Hematopoietic multipotent progenitor cell treated with erythropoietin and hydrocortisone succinate and interleukin-3 and kit ligand, for 4 days (in vitro differentiated cells): ENCODE measurements at regions not wholly inside any gene's neighbourhood (a gene's known extent, or its start where the extent isn't known, plus 50 kb on each side); places are given as distances from the start of the nearest gene placed in this dataset.

Source experiments
- DNase-seq: peaks from one replicate; pipeline ENCODE4 v3.0.0-alpha.2; 2015

DNA sequence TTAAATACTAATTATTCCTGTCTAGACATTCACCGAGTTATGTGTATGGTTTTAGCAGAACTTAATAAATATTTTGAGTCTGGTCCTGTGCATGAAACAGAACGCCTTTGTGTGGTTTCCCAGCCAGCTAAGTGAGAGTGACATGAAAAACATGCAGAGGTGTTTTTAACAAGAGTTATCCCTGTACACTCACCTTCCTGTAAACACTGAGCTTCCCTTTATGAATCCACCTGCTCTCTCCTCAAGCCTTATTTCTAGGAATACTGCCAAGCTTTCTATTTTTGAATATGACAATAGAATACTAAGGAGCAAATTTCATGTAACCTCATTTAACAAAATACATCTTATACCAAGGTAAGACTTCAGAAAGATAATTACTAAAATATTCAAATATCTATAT, 270.3 kb upstream of the CTSO start:
- no peak for DNase-seq

DNA sequence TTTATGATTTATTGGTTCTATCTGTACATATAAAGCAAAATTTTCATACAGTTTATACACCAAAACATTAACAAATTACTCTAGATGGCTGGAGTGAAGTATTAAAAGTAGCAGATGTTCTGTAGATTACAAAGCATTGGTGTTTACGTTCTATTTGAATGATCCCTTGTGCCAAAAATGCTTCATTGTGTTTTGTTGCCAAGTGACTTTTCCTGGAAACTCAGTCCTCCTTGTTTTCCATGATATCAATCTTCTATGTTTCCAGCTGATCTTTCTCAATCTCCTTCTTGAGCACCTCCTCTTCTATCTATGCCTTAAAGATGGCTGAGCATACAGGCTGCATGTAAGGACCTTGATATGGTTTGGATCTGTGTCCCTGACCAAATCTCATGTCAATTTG, 263.6 kb upstream of the CTSO start:
- no peak for DNase-seq

DNA sequence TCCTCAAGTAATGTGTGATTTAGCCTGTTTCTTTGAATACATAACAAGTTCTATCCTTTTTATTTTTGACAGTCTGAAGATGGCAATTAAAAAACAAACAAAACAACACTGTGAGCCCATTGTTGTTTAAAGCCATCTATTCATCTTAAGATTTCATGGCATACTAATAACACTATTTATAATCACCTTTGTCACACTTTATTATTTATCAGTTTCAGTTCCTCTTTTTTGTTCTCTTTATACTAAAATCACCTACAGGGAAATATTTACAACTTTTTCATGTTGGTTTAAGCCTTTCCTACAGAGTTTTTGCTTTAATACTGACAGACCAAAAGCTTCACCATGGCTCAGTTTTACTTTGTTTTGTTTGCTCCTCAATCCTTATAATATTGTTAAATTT, 247.4 kb upstream of the CTSO start:
- DNase-seq = no peak

DNA sequence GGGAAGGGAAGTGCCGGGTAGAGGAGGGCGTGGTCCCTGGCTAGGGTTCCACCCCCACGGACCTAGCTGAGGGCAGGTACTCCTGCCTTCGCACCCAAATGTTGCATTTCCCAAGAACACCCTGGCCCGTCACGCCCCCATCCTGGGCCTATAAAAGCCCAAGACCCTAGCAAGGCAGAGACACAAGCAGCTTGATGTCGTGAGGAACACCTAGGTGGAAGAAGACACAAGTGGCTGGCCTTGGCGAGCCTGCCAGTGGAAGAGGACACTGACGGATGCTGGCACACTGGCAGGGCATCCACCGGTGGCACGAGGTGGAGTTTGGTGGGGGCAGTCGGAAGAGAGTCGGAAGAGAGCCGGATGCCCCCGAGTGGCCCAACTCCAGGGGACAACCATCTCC, 244.8 kb upstream of the CTSO start:
- no peak for DNase-seq

DNA sequence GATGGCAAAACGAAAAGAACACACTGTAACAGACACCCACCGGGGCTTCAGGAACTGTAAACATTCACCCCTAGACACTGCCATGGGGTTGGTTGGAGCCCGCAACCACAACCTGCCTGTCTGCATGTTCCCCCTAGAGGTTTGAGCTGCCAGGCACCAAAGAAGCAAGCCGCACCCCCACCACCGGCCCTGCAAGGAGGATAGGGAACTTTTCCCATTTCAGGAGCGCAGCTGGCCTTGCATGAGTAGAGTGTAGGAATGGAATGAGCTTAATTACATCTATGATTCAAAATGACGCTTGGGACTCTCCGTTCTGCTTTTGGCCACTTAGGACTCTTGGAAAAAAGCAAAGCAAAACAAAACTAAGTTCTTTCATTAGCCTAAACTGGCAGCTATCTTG, 243.6 kb upstream of the CTSO start:
- no peak for DNase-seq

DNA sequence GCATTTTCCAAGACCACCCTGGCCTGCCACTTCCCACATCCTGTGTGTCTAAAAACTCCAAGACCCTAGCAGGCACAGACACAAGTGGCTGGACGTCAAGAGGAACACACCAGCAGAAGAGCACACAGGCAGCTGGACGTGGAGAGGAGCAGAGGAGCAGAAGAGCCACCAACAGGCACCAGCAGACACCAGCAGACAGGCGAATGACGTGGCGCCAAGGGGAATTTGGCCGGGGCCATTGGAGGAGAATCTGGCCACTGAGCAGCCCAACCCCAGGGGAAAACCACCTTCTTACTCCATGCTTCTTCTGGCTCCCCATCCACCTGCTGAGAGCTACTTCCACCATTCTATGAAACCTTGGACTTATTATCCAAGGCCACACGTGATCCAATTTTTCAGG, 243.1 kb upstream of the CTSO start:
- DNase-seq = no peak

DNA sequence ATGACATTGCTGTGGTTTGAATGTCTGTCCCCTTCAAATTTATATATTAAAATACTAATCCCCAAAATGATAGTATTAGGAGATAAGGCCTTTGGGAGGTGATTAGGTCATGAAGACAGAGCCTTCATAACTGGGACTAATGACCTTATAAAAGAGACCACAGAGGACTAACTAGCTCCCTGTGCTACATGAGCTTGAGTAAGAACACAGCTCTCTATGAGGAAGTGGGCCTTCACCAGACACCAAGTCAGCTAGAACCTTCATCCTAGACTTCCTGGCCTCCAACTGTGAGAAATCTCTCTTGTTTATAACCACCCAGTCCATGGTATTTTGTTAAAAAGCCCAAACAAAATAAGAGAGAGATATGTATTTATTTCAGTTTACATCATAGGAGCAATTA, 242.2 kb upstream of the CTSO start:
- peak; percentile 47 for DNase-seq

DNA sequence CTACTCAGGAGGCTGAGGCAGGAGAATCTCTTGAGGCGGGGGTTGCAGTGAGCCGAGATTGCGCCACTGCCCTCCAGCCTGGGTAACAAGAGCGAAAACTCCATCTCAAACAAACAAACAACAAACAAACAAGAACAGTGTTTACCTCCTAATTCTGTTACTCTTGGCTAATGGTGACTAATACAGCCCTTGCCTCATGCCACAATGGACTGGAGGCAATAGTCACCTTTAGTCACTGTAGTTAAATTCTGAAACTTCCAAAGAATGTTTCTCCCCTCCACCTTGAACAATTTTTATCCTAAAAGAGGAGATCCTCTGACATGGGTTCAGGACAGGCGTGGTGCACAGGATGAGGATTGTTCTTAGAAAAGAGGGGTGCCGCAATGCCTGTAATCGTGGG, 241.2 kb upstream of the CTSO start:
- no peak for DNase-seq

DNA sequence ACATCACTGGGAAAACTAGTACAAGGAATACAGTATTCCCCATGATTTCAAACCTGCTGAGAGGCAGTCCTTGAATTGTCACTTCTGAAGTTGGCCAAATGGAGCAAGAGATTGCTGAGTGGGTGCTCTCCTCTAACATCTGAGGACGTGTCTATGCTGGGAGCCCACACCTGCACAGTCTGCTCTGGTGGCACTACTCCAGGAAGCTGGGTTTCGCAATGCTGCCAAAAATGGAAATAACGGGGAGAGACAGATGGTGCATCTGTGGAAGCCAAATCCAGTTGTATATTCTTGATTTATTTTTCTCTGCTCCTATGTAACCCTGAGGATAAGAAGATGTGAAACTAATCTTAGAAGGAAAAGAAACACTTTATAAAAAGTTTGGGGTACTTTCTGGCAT, 240.1 kb upstream of the CTSO start:
- DNase-seq = peak; percentile 18

DNA sequence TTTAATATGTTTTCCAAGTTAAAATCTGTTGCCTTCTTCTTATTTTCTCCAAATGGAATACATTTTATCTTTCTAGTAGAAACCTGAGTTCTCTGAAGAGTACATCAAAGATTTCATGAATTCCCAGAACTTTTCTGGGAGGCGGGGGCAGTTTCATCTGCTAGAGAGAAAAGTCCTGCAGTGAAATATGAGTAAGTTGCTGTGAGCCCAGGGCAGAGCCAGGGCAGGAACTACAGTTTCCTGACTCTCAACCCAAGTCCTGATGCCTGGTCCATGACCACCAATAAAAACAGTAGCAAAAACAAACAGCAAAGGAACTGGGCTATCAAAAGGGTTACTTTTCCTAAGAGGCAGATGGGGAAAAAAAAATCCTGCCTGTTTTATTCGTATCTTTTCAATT, 239.4 kb upstream of the CTSO start:
- DNase-seq = no peak

DNA sequence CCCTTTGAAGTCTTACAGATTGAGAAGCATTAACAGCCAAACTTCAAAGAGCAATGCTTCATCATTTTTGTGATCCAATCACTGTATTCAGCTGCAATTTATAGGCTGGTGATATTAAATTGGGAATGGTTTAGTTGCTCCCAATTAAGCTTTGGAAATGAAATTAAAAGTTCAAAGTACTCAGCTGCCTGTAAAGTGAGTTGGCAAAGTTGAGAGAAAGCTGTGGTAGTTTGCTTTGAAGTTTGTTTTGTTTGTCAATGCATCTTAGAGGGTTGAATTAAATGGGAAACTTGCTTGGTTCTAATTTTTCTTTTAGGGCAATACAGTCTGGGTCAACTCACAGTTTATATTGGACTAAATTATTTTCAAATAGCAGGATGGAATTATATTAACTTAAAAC, 238.4 kb upstream of the CTSO start:
- no peak for DNase-seq

DNA sequence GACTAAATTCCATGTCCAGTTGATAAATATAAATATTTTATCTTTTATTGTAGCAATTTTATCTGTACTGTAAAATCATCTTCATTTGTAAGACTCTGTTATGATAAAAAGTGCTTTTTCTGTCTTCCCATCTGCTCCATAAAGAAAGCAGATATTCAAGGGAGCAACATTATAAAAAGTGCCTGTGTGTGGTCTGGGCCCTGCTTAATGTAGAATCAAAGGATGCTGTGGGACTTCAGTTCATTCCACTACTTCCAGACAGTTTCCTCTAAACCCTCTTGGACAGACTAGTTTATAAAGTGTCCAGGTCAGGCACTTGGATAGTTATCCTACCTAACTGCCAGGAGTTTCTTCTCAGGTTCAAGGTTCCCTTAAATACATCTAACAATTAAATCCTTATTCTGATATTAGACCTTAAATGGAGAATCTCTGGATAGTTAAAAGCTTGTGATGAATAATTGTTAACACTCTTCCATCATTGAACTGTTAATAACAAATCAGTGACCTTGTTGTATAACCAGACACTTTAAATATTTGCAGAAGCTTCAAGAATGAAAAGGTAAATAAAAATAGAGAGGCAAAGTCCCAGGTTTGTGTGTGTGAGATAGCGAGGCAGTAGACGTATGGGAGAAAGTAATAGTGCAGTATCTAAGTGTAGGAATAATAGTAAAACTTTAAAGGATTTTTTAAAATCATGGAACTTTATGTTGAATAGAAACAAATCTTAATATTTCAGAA, 237.5 kb upstream of the CTSO start:
- DNase-seq = no peak

DNA sequence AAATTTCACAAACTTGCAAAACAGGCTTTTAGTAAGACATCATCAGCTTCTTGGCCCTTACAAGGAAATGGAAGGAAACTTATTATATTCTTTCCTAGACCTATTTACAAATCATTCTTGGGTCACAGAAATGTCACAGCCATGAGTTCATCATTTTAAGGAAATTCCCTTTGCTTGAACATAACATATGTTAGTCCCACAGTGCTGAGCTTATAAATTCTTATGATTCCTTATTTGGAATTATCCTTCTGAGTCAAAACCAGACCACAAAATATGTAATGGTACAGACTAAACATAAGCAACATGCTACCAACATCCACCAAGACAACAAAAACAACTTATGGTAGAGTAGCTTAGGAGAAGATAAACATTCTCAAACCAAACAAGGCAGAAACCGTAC, 236.9 kb upstream of the CTSO start:
- DNase-seq = no peak

DNA sequence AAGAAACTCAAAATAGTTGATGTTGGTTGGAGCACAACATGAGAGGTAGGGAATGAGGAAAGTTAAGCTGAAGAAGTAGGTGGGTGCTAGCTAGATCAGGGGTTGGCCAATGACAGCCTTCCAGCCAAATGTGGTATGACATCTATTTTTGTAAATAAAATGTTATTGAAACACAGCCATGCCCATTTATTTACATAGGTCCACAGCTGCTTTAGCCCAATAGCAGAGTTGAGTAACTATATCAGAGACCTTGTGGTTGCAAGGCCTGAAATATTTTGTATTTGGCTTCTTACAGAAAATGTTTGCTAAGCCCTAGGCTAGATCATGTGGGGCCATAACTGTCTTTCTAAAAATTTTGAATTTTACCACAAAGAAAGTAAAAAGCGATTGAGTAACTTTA, 234.9 kb upstream of the CTSO start:
- DNase-seq = no peak

DNA sequence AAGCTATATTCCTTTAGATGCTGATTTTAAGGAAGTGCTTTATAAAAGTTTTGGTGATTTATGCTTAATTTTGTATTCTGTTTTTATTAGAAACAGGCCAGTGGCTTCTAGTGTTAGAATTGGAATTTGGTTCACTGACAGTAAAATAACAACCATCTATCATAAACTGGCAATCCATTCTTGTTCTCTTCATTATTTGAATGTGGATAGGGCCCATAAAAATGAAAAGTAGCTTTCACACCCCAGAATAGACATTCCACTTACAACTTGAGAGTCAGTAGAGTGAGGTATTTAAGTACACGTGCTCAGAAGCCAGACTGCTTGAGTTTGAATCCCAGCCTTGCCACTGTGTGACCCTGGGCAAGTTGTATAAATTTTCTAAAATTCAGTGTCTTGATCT, 232.4 kb upstream of the CTSO start:
- DNase-seq = no peak

DNA sequence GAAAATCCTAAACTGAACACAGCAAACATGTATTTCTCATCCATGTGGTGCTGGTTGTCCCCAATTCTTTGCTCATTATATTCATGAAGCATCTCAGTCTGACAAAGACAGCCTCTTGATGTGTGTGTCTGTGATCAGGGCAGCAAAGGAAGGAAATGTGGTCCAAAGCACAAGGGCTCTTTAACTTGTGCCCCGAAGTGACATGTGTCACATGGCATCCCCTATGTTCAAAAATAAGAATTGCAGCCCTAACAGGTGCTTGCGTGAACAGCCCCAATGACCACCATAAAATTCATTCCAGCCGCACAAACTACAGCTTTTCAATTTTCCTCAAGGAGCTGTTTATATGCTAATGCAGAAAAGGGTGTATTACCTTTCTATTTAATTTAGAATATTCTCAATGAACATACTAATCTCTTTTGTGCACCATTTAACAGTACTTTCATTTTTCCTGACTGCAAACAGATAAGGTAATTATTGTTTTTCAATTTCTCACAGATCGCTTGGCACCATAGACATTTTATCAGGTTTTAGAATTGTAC, 231.9 kb upstream of the CTSO start:
- DNase-seq = no peak

DNA sequence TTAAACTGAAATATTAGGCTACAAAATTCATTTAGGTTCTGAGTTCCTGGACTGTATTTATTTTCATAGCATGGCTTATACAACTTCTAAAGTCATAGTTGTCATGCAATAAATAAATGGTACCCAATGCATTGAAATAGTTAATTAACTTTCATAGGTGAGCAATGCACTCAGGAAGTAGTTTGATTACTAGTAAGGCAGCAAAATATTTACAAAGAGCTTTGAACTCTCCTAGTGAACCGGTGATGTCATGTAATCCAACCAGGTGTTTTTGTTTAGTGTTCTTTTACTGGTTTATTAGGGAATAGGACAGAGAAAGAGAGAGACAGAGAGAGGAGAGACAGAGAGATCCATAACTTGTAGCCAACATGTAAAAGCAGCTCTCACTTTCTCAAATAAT, 228.6 kb upstream of the CTSO start:
- no peak for DNase-seq

DNA sequence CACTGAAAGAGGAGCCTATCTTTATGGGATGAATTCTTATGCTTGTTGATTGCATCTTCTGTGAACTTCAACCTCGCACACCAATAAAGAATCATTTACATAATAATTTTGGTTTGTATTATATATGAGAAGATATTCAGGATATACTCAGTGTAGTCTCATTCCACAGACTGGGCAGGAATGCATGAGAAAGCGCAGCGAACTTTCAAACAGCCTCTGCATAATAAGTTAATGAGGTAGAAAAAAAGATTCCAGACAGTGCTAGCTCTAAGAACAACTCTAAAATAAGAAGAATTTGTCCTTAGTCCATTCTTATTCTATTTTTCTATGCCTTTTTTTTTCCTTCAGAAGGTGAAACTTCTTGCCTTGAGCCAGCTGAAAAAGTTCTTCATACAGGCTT, 224.3 kb upstream of the CTSO start:
- no peak for DNase-seq

DNA sequence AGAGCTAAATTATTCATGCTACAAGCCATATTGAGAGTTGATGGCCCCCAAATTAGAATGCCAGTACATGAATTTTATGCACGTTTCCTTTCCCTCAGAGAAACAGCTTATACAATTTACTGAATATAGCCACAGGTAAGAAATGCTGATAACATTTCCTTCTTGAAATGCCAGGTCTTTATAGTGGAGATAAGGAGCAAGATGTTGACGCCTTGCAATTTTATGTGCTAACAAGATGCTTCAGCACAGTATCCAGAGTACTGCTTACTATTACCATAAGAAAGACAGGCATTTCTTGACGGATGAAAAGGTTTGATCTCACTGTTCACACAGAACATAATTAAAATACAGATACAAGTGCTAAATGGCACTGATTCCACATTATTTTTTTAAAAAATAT, 223.2 kb upstream of the CTSO start:
- DNase-seq = no peak

DNA sequence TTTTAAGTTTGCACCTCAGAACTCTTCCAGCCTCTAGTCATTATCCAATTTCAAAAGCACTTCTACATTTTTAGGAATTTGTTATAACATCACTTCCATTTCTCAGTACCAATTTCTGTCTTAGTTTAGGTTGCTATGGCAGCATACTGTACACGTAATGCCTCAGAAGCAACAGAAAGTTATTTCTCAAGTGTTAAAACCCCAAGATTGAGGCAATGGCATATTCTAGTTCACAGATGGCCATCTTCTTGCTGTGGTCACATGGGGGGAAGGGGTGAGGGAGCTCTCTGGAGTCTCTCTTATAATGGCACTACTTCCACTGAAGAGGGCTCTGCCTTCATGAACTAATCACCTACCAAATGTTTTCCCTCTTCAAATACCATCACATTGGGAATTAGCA, 220.3 kb upstream of the CTSO start:
- DNase-seq = peak; percentile 30

DNA sequence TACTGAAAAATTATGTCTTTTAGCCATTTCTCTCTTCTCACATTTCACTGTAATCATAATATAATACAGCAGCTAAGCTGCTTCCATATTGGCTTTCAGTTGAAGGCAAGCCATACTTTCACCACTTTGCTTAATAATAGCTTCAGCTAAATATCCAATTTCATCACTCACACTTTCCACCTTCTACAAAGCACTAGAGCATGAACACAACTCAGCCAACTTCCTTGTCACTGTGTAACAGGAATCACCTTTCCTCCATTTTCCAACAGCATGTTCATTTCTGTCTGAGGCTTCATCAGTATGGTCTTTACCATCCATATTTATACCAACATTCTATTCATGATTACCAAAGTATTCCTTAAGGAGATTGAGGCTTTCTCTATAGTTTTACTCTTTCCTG, 219.8 kb upstream of the CTSO start:
- DNase-seq = no peak

DNA sequence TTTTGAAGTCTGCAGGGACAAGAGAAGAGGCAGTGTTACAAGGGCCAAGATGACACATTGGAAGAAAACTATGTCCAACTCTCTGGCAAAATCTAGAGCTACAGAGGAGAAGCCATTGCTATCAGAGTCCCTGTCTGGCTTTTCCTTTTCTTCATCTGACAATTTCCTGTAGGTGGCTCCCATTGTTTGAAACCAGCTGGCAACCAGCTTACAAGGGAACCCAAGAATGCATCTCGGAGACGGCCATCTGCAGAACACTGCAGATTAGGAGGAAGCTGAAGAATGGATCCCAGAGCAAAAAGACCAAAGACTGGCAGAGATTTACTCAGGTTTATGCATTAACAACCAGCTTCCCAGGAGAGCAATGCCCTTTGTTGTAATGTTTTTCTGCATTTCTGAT, 216.2 kb upstream of the CTSO start:
- no peak for DNase-seq

DNA sequence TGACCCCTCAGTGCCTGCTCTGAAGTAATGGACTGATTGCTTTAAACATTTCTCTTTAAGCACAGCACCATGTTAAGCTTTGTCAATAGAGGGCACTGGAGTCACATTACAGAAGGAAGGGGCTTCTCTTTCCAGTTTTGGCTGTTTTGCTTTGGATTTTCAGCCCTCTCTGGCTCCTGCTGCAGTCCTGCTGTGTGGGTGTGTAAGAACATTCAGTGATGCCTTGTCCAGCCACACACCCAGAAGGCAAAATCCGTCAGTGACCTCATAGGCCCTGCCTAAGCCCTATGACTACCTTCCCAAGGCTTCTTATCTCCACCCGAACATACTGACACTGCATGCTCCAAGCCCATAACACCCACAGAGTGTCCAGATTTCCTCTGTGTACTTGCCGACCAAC, 215.3 kb upstream of the CTSO start:
- DNase-seq = peak; percentile 64

DNA sequence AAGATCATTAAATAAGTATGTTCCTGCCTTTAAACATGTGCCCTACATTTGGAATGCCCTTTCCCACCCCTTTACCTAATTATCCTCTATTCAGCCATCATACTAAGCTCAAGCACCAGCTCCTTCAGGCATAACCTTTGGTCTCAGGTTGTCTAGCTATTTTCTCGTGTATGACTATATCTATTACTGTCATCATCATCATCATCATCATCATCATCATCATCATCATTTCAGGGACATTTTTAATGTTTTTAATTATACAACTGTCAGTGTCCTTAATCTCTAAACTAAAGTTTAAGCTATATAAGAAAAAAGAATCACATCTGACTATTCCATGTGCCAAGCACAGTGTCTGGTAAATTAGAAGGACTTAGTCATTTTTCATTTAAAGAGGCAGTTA, 214.6 kb upstream of the CTSO start:
- DNase-seq = no peak

DNA sequence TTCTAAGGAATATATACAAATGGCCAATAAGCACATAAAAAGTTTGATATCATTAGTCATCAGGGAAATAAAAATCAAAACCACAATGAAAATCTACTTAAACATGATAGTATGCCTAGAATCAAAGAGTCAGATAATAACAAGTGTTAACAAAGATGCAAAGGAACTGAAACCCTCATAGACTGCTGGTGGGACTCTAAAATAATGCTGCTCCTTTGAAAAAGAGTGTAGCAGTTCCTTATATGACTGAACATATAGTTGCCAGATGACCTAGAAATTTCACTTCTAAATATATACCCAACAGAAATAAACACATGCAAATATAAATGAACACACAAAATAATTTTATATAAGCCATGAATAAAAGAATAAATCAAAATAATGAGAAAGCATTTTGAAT, 205.1 kb upstream of the CTSO start:
- DNase-seq = no peak

DNA sequence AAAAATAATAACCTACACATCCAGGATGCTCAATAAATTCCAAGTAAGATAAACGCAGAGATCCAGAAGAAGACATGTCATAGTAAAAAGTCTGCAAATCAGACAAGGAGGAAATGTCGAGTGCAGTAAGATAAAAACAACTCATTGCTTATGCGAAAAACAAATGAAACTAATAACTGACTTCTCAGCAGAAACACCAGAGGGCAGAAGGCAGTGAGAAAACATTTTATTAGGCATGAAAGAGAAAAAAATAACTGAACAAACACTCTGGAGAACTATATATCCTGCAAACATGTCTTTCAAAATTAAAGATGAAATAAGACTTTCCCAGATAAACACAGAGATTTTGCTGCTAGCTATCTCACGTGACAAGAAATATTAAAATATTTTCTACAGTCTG, 201.3 kb upstream of the CTSO start:
- DNase-seq = no peak
